ENCODE measurements at regions not wholly inside any gene's neighbourhood (a gene's known extent, or its start where the extent isn't known, plus 50 kb on each side); places are given as distances from the start of the nearest gene placed in this dataset.

DNA sequence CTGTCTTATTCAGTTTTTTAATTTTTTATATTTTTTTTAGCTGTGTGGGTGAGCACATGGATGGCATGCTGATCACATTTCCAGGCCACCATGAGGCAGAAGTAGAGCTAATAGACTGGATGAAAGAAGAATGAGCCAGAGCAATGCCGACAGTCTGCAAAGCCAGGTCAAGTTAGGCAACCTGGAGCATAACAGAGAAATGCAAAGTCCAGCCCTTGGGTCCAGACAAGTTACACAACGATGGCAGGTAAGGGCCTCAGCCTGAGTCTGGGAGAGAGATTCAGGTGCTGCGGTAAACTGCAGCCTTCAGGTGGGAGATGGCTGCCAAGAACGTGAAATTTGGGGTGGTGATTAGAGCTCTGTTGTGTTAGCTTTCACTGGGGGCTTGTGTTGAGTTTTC is 84.0 kb upstream of the CACNA2D3 start:
- ATAC-seq: no peak
- Mint-ChIP-seq H3K4me3 (no peak overlapping the region), H3K9me3 (no peaks in the 10 kb centered on the region), H3K4me1 (no peaks in the 10 kb centered on the region), H3K27me3 (peaks cover 7% of the 10 kb centered on the region), H3K27ac (no peak overlapping the region), H3K36me3 (no peaks in the 10 kb centered on the region)

DNA sequence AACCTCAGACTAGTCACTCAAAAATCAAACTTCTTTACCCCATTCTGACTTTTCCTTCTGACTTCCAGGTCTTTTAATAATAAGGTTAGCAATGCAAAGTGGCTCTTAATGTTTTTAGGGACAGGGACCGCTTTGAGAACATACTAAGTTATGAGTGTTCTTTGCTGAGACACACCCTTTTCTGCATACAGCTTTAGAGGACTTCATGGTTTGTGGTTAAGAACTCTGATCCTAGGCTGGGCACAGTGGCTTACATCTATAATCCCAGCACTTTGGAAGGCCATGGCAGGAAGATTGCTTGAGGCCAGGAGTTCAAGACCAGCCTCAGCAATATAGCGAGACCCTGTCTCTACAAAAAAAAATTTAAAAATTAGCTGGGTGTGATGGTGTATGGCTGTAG is 85.8 kb upstream of the CACNA2D3 start:
- H3K27ac Mint-ChIP-seq: no peak overlapping the region
- H3K9me3 Mint-ChIP-seq: no peaks in the 10 kb centered on the region
- no peaks in the 10 kb centered on the region for H3K4me1 Mint-ChIP-seq
- no peaks in the 10 kb centered on the region for H3K36me3 Mint-ChIP-seq
- ATAC-seq: no peak
- no peaks in the 10 kb centered on the region for H3K27me3 Mint-ChIP-seq
- no peak overlapping the region for H3K4me3 Mint-ChIP-seq

DNA sequence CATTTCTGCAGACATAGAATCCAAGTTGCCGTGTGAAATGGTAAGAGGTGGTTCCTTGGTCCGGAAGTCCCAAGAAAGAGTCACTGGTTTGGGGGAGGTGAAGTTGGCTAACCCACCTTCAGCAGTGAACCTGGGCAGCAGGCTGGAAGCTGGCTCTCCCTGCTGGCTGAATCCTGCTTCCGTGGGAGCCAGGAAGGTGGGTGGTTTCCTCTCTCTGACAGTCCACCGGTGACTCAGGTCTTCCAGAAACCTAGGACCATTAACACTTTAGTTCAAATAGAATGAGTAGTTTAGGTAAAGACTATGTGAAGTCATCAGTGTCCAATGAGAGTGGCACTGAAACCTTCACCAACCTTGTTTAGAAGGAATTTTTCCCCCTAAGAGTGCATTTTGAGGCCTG is 87.4 kb upstream of the CACNA2D3 start:
- Mint-ChIP-seq H3K4me1 (no peaks in the 10 kb centered on the region), H3K9me3 (no peaks in the 10 kb centered on the region), H3K27me3 (no peaks in the 10 kb centered on the region), H3K27ac (no peak overlapping the region), H3K36me3 (no peaks in the 10 kb centered on the region), H3K4me3 (no peak overlapping the region)
- no peak for ATAC-seq

DNA sequence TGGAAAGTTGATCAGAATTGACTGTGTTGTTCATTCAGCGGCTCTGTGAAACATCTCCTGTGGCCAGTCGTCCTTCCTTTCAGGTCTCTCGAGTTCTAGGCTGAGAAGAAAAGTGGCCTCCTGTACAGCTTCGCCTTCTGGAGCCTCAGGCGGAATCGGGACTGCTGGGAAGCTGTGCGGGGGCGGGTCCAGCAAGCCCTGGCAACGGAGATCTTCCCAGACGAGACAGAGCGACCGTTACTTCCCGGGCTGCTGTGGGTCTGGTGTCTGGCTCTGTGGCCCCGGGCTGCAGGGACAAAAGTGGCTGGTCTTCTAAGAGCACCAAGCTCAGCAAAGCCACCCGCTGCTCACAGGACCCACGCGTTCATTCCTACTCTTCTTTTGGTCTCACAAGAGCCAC is 88.6 kb upstream of the CACNA2D3 start:
- Mint-ChIP-seq H3K9me3 (no peaks in the 10 kb centered on the region), H3K4me1 (no peaks in the 10 kb centered on the region), H3K27me3 (no peaks in the 10 kb centered on the region), H3K36me3 (no peaks in the 10 kb centered on the region), H3K4me3 (no peak overlapping the region), H3K27ac (no peak overlapping the region)
- ATAC-seq: no peak

DNA sequence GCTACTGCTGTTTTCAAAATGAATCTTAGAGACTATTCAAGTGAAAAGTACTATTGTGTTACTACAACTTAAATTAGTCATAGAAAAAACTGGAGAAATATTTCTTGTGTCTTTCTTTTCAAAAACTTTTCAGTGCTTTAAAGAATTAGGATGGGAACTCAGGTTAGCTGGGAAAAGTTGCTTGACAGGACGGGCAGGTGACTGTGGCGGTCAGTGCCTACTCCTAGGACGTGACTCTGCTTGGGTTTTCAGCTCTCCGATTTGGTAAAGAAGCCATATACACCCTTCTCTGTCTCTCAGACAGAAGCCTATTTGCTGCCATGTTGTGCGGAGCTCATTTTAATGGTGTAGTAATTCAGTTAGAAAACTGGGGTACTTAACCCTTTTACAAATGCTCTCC is 89.8 kb upstream of the CACNA2D3 start:
- Mint-ChIP-seq H3K27me3 (no peaks in the 10 kb centered on the region), H3K27ac (no peak overlapping the region), H3K9me3 (no peaks in the 10 kb centered on the region), H3K4me3 (no peak overlapping the region), H3K4me1 (no peaks in the 10 kb centered on the region), H3K36me3 (no peaks in the 10 kb centered on the region)
- ATAC-seq: no peak

DNA sequence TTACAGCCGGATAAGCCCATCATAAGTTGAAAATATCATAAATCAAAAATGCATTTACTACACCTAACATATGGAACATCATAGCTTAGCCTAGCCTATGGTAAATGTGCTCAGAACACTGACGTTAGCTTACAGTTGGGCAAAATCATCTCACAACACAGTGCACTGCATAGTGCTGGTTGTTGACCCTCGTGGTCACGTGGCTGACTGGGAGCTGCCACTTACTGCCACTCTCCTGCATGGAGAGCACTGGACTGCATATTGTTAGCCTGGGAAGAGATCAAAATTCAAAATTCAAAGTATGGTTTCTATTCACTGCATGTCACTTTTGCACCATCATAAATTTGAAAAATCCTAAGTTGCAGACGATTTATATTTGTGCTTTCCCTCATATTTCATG is 94.0 kb upstream of the CACNA2D3 start:
- no peak overlapping the region for H3K4me3 Mint-ChIP-seq
- H3K27me3 Mint-ChIP-seq: no peaks in the 10 kb centered on the region

DNA sequence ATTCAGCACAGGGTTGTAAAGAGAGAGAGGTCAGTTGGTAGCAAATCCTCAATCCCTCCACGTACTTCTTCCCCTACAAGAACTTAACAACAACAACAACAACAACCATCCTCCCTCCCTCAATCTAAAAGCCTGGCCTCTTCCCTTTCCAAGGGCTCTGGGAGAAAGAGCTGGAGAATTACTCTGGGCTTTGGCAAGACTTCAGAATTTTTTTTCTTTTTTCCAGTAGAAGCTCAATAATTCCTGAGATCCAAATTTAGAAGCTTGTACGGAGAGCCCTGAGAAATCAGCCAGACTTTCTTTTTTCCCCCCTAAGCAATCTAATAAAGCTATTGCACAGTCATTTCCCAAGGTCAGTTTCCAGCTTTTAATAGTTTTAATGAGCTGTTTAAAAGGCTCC is 95.8 kb upstream of the CACNA2D3 start:
- no peak overlapping the region for H3K27ac Mint-ChIP-seq
- H3K4me3 Mint-ChIP-seq: no peak overlapping the region
- no peaks in the 10 kb centered on the region for H3K36me3 Mint-ChIP-seq
- no peaks in the 10 kb centered on the region for H3K4me1 Mint-ChIP-seq
- no peak for ATAC-seq
- peaks cover 6% of the 10 kb centered on the region for H3K9me3 Mint-ChIP-seq
- H3K27me3 Mint-ChIP-seq: no peaks in the 10 kb centered on the region

More for the DNA sequence above, 94.0 kb upstream of the CACNA2D3 start:
- no peak for ATAC-seq
- no peaks in the 10 kb centered on the region for H3K9me3 Mint-ChIP-seq
- H3K4me1 Mint-ChIP-seq: no peaks in the 10 kb centered on the region
- no peak overlapping the region for H3K27ac Mint-ChIP-seq
- no peaks in the 10 kb centered on the region for H3K36me3 Mint-ChIP-seq

DNA sequence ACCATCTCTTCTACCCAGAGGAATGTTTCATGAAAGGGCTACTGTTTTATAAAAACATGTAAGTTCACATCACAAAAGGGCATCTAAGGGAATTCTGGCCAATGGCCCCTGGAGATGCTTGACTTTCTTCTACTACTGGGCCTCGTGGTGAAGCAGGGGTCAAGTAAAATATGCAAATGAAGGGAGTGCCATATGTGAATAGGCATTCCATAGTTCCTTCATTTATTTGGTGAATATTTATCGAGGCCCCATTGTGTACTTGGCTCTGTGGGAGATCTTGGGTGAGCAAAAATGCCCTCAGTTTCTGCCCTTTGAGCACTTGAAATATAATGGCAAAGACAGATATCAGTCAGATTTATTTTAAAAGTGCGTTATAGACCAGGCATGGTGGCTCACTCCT is 101.3 kb upstream of the CACNA2D3 start:
- Mint-ChIP-seq H3K9me3 (peaks cover 17% of the 10 kb centered on the region), H3K4me3 (no peak overlapping the region), H3K27me3 (no peaks in the 10 kb centered on the region), H3K4me1 (no peaks in the 10 kb centered on the region), H3K36me3 (no peaks in the 10 kb centered on the region), H3K27ac (no peak overlapping the region)
- ATAC-seq: no peak

DNA sequence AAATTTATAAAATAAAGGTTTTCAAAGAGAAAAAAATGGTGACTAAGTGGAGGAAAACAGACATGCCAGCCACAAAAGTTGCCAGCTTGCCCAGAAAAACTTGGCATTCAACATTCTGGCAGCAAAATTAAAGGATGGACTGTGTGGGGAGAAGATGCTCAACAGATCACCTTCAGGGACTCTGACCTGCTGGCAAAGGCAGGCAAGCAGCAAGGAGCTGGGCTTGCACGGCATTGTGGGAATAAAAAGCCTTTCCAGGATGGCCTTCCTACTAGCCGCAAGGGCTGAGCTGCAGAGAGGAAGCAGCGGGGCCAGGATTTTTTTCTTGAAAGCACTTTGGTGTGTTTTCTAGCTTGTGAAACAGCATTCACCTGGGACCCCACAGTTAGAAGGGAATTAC is 101.9 kb upstream of the CACNA2D3 start:
- Mint-ChIP-seq H3K36me3 (no peaks in the 10 kb centered on the region), H3K27me3 (no peaks in the 10 kb centered on the region), H3K27ac (no peak overlapping the region), H3K4me3 (no peak overlapping the region), H3K9me3 (peaks cover 17% of the 10 kb centered on the region), H3K4me1 (no peaks in the 10 kb centered on the region)
- no peak for ATAC-seq

DNA sequence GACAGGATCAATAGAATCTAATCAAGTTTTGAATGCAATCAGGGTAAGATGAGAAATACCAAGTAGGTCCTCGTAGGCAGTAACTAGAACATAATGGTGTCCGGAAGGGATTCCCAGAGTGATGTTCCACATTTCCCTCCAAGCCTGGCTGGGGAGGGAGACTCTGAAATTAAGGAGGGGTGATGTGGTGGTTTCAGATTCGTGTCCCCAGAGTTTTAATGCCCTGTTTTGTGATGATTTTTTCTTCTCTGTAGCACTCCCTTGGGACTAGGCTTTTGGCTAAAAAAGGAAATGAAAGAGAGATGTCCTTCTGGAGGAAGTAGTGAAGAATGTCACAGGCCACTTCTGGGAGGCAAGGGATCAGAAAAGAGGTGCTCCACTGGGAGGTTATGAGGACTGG is 108.3 kb upstream of the CACNA2D3 start:
- Mint-ChIP-seq H3K36me3 (no peaks in the 10 kb centered on the region), H3K27ac (no peak overlapping the region), H3K4me1 (no peaks in the 10 kb centered on the region)

DNA sequence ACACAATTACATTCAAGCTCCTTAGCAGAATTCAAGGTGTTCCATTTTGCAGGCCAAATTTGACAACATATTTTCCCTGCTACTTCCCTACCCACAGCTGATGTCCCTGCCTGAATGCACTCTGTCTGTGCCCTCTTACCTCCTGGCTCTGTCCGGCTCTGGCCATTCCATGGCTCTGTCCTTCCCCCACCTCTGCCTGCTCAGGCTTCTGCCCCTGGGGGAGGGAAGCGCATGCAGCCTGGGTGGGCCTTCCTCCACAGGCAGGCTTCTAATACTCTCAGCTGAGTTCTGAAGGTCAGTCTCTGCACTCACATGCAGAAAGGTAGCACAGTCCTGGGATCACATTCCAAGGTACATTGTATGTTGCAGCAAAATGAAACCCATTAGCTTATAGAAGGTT is 113.6 kb upstream of the CACNA2D3 start:
- no peaks in the 10 kb centered on the region for H3K4me1 Mint-ChIP-seq
- no peak overlapping the region for H3K27ac Mint-ChIP-seq
- no peaks in the 10 kb centered on the region for H3K9me3 Mint-ChIP-seq
- no peaks in the 10 kb centered on the region for H3K36me3 Mint-ChIP-seq
- no peak for ATAC-seq
- H3K4me3 Mint-ChIP-seq: no peak overlapping the region
- H3K27me3 Mint-ChIP-seq: peaks cover 13% of the 10 kb centered on the region

More for the DNA sequence above, 108.3 kb upstream of the CACNA2D3 start:
- no peak for ATAC-seq
- H3K4me3 Mint-ChIP-seq: no peak overlapping the region
- peaks cover 8% of the 10 kb centered on the region for H3K9me3 Mint-ChIP-seq
- peaks cover 2% of the 10 kb centered on the region for H3K27me3 Mint-ChIP-seq

DNA sequence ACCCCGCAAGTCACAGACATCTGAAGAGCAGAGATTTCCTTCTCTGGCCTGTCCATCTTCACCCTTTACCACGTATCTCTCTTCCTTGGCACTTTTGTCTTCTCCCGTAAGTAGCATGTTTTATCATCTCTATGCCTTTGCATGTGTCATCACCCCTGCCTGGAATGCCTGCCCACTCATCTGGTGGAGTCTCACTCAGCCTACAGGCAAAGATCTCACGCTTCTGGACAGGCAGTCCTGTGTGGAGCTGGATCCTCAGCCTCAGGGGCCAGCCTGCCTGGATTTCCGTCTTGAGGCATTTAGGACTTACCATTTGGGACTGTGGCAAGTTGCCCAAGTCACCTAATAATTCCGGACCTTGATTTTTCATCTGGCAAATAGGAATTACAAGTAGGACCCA is 114.3 kb upstream of the CACNA2D3 start:
- no peak for ATAC-seq
- Mint-ChIP-seq H3K27me3 (peaks cover 13% of the 10 kb centered on the region), H3K27ac (no peak overlapping the region), H3K9me3 (no peaks in the 10 kb centered on the region), H3K36me3 (no peaks in the 10 kb centered on the region), H3K4me1 (no peaks in the 10 kb centered on the region), H3K4me3 (no peak overlapping the region)

DNA sequence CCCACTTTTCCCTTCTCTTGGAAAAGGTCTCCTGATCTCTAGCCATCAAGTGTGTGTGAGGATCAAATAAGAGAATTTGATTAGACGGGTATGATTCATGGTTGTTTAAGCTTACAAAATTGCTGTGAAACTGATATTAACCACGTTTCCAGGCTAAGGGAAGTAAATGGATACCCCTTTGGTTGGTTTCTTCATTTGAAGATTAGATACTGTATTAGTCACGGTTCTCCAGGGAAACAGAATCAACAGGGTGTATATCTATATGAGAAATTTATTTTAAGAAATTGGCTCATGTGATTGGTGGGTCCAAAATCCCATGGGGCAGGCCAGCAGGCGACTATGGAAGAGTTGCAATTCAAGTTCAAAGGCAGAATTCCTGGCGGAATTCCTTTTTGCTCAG is 112.7 kb upstream of the SELENOK start:
- Mint-ChIP-seq H3K27ac (no peak overlapping the region), H3K4me3 (no peak overlapping the region), H3K27me3 (peaks cover 16% of the 10 kb centered on the region), H3K36me3 (no peaks in the 10 kb centered on the region), H3K4me1 (no peaks in the 10 kb centered on the region), H3K9me3 (no peaks in the 10 kb centered on the region)
- ATAC-seq: no peak

DNA sequence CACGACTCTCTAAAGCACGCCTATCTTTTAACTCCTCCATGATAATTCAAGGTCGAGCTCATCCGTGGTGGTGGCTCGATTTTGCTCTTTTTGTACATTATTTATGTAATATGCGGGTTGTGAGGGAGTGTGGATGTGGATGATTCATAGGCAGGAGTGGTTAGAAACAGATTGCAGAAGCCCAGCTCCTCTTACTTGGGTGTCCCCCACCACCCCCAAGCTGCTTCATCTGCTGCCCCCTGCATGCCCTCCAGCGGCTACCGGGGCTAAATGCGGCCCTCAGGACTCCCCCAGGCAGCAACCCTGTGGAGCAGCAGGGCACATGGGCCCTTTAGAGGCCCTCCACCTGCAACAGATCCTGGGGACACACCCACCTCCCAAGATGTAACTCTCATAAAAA is 111.5 kb upstream of the SELENOK start:
- Mint-ChIP-seq H3K36me3 (no peaks in the 10 kb centered on the region), H3K27me3 (peaks cover 15% of the 10 kb centered on the region), H3K4me1 (no peaks in the 10 kb centered on the region), H3K9me3 (no peaks in the 10 kb centered on the region), H3K27ac (no peak overlapping the region), H3K4me3 (no peak overlapping the region)
- ATAC-seq: no peak

DNA sequence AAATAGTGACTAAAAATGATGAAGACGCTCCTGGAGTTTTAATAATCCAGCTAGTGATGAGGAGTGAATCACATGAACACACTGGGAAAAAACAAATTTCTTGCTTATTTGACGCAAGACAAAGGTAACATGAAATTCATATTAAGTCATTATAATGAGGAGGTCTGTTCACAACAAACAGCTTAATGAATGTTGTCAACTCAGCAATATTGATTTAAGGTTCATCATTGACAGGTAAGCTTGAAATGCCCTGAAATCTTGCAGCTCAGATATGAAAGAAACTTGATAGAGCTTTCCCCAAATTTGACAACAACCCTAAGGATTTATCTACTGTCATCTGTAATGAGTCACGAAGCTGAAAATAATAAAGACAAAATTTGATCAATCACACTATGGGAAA is 108.1 kb upstream of the SELENOK start:
- ATAC-seq: no peak
- no peak overlapping the region for H3K27ac Mint-ChIP-seq
- H3K4me1 Mint-ChIP-seq: peaks cover 8% of the 10 kb centered on the region
- H3K9me3 Mint-ChIP-seq: no peaks in the 10 kb centered on the region
- H3K4me3 Mint-ChIP-seq: no peak overlapping the region
- H3K27me3 Mint-ChIP-seq: peaks cover 23% of the 10 kb centered on the region
- H3K36me3 Mint-ChIP-seq: no peaks in the 10 kb centered on the region

DNA sequence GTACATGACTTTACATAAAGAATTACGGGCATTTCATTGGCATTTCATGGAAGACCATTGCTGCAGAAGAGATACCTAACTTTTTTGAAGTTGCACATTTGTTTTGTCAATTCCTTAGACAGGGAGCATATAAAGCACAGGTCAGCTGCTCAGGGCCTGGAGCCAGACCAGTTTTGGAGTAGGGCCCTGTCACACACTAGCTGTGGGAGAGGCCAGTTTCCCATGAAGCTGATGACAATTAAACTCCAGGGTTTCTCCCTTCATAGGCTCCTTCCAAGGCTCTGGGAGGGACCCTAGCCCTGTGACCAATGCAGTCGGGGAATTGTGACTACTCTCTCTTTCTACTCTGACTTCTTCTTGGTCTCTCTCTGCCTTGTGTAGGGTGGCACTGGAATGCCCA is 107.3 kb upstream of the SELENOK start:
- H3K4me3 Mint-ChIP-seq: no peak overlapping the region
- no peaks in the 10 kb centered on the region for H3K36me3 Mint-ChIP-seq
- H3K9me3 Mint-ChIP-seq: no peaks in the 10 kb centered on the region
- peaks cover 8% of the 10 kb centered on the region for H3K4me1 Mint-ChIP-seq
- no peak overlapping the region for H3K27ac Mint-ChIP-seq
- peaks cover 23% of the 10 kb centered on the region for H3K27me3 Mint-ChIP-seq
- no peak for ATAC-seq

DNA sequence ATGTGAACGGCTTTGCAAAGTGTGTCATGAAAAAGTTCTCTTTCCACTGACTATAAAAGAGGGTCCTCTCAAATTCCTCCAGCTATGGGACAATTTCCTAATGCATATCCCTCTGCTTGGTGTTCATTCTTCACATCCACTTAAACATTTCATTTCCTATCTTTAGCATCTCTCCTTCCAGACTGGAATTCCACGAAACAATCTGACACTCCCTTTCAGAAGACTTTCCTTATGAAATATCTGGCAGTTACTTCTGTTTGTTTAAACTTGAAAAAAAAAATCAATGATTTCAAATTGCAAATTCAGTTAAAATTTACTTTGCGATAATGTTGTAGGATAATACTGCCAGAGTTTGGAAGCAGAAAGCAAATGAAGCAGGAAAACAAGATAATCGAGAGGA is 105.8 kb upstream of the SELENOK start:
- Mint-ChIP-seq H3K36me3 (no peaks in the 10 kb centered on the region), H3K4me1 (peaks cover 8% of the 10 kb centered on the region), H3K4me3 (no peak overlapping the region), H3K27me3 (peaks cover 23% of the 10 kb centered on the region), H3K9me3 (no peaks in the 10 kb centered on the region), H3K27ac (no peak overlapping the region)
- ATAC-seq: no peak

Measured in stimulated activated memory B cell treated with anti-CD40 and anti-IgM and Interleukin-4, amounts not matched to agents 10 μg/mL and 1 μg/mL and 100 μg/mL, for 72 hours (primary cell).